Tibial nerve (tissue), 4 donors: ENCODE measurements at regions not wholly inside any gene's neighbourhood (a gene's known extent, or its start where the extent isn't known, plus 50 kb on each side); places are given as distances from the start of the nearest gene placed in this dataset.
"Not testable (repeated sequence)": the region's sequence is repeated elsewhere in the genome, so short reads cannot be mapped to it uniquely, and the experiment has no call there.

Source experiments
- DNase-seq, 2 donors: peaks; one replicate each; pipeline ENCODE4 v3.0.0-alpha.2; 2019; ENCODE audit warnings: low spot score in 2 of 2
- H3K27ac ChIP-seq, 4 donors: fragments of 200-600 bp; sonication (generic) in 3 of 4; one replicate each; pipeline ENCODE4 v1.5.1; 2017 to 2019; ENCODE audit warnings: mild to moderate bottlenecking in 1 of 4
- H3K27me3 ChIP-seq, 2 donors: fragments of 200-600 bp; sonication (generic) in 1 of 2; one replicate each; pipeline versions ENCODE4 v1.5.1 to v1.6.0; 2017 to 2019
- H3K36me3 ChIP-seq, 3 donors: fragments of 200-600 bp; sonication (generic); one replicate each; pipeline ENCODE4 v1.5.1; 2018 to 2019
- H3K4me1 ChIP-seq, 4 donors: fragments of 200-600 bp; sonication (generic) in 3 of 4; one replicate each; pipeline ENCODE4 v1.5.1; 2017 to 2019
- H3K4me3 ChIP-seq, 4 donors: fragments of 200-600 bp; sonication (generic) in 3 of 4; one replicate each; pipeline ENCODE4 v1.5.1; 2017 to 2019; ENCODE audit warnings: mild to moderate bottlenecking in 1 of 4, moderate library complexity in 1 of 4
- H3K9me3 ChIP-seq, 4 donors: fragments of 200-600 bp; sonication (generic) in 3 of 4; one replicate each; pipeline ENCODE4 v1.5.1; 2017 to 2019
- EP300 ChIP-seq, 2 donors: sonication (generic); formaldehyde crosslinking; IDR thresholded peaks; one replicate each; pipeline ENCODE4 v1.6.1; 2017; ENCODE audit warnings: antibody characterized with exemption in 2 of 2, mild to moderate bottlenecking in 1 of 2
- POLR2A ChIP-seq, 2 donors: fragments of 450-650 bp; IDR thresholded peaks; one replicate each; pipeline ENCODE4 v1.6.1; 2017; ENCODE audit warnings: antibody characterized with exemption in 2 of 2, mild to moderate bottlenecking in 2 of 2, moderate library complexity in 2 of 2
- WGBS, 2 donors: methylation state at CpG; one replicate each; pipeline ENCODE4 v1.1.5; 2018; 5-methylcytosine and 5-hydroxymethylcytosine counted together
- TF ChIP-seq, protein P1 (sequence below), 5 experiments: fragments of 200-600 bp in 3 of 5; fragments of 450-650 bp in 2 of 5; sonication (generic) in 3 of 5; IDR thresholded peaks; one replicate each; pipeline ENCODE4 v1.5.1; 2016 to 2019; ENCODE audit warnings: antibody characterized with exemption in 5 of 5, mild to moderate bottlenecking in 3 of 5, moderate library complexity in 2 of 5

DNA sequence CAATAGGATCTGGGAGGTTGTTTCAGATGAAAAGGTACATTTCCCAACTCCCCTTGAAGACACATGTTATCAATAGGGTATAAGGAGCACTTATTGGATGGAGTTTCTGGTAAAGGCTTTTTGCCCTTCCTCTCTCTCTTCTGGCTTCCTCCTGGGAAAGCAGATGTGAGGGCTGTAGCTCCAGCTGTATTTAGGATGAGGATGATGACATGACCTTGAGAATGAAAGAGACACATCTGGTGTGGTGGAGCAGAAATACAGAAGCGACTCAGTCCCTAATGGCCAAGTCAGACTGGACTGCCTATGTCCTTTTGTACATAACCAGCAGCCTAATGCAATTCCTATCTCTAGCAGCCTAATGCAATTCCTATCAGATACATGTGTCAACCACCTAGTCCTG, 100.9 kb upstream of the NXPH2 start:
- WGBS, 2 donors: 61 to 75% methylated on average over 1 of the region's 1 CpG
- Histone ChIP-seq H3K4me3 (no peak overlapping the region), H3K9me3 (no peaks in the 10 kb centered on the region), H3K4me1 (no peaks in the 10 kb centered on the region), H3K36me3 (no peaks in the 10 kb centered on the region), H3K27ac (no peak overlapping the region), H3K27me3 (no peaks in the 10 kb centered on the region)
- no peak for DNase-seq
- TF ChIP-seq, protein P1, sequence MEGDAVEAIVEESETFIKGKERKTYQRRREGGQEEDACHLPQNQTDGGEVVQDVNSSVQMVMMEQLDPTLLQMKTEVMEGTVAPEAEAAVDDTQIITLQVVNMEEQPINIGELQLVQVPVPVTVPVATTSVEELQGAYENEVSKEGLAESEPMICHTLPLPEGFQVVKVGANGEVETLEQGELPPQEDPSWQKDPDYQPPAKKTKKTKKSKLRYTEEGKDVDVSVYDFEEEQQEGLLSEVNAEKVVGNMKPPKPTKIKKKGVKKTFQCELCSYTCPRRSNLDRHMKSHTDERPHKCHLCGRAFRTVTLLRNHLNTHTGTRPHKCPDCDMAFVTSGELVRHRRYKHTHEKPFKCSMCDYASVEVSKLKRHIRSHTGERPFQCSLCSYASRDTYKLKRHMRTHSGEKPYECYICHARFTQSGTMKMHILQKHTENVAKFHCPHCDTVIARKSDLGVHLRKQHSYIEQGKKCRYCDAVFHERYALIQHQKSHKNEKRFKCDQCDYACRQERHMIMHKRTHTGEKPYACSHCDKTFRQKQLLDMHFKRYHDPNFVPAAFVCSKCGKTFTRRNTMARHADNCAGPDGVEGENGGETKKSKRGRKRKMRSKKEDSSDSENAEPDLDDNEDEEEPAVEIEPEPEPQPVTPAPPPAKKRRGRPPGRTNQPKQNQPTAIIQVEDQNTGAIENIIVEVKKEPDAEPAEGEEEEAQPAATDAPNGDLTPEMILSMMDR (IDR thresholded peaks at IDR 0.05): no peak
- TF ChIP-seq POLR2A (IDR thresholded peaks at IDR 0.05): no peak

DNA sequence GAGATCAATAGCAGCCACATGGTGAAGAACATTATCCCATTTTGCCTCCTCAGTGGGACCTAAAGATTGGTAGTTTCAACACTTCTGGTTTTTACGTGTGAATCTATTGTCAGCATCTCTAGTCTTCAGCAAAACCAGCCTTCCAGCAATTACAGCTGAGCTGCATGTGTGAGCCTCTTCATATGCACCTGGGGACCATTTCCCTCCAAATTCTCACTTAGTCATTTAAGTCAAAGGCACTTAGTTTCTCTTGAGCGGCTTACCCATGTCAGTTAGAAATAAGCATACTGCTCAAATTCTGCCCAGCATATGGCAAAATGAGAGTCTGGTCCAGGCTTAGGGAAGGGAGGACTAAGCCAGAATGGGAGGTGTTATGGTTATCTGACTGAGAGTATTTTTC, 99.7 kb upstream of the NXPH2 start:
- 78 to 88% methylated on average over 2 of the region's 2 CpGs for WGBS, 2 donors
- TF ChIP-seq POLR2A (IDR thresholded peaks at IDR 0.05): no peak
- TF ChIP-seq, protein P1 (IDR thresholded peaks at IDR 0.05): no peak
- no peak for TF ChIP-seq EP300 (IDR thresholded peaks at IDR 0.05)

DNA sequence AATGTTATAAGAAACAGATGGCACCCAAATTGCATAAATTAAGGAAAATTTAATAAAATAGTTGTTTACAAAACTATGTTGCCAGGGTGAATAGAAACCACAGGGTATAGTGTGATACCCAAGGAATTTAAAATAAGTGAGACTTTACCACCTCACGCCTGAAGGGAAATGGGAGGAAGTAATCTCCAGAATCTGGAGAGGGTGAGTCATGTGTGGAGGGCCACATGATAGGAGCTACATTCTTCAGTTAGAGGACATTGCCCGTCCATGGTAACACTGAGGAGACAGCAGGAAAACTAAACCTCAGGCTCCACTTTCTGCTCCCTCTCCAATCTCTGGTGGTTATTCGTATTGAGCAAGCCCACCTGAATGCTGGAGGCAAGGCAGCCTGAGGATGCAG, 97.2 kb upstream of the NXPH2 start:
- DNase-seq: no peak
- TF ChIP-seq EP300 (IDR thresholded peaks at IDR 0.05) (no peak), POLR2A (IDR thresholded peaks at IDR 0.05) (no peak)
- TF ChIP-seq, protein P1 (IDR thresholded peaks at IDR 0.05): no peak
- H3K36me3 ChIP-seq: no peaks in the 10 kb centered on the region
- no peaks in the 10 kb centered on the region for H3K9me3 ChIP-seq
- no peak overlapping the region for H3K27ac ChIP-seq
- 81 to 91% methylated on average over 3 of the region's 3 CpGs for WGBS, 2 donors
- no peak overlapping the region for H3K4me3 ChIP-seq
- no peaks in the 10 kb centered on the region for H3K27me3 ChIP-seq
- H3K4me1 ChIP-seq: no peaks in the 10 kb centered on the region

More for the DNA sequence above, 99.7 kb upstream of the NXPH2 start:
- Histone ChIP-seq H3K4me3 (no peak overlapping the region), H3K36me3 (no peaks in the 10 kb centered on the region), H3K27me3 (no peaks in the 10 kb centered on the region), H3K4me1 (no peaks in the 10 kb centered on the region), H3K9me3 (no peaks in the 10 kb centered on the region), H3K27ac (no peak overlapping the region)
- no peak for DNase-seq

DNA sequence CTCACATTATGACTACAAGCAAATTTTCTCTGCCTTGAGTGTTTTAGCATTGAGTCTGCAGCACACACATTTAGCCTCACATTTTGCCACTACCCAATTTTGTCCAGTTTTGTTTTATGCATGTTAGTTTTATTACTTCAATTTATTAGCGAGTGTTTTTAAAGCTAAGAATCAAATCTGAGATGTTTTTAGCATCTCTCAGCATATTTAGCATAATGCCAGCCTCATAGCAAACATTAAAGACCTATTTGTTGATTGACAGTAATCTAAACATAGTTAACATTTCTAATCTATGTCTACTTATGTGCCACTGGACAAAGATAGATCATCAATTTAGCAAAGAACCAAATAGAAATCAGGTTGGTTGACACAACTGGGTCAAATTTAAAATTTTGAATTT, 94.1 kb upstream of the NXPH2 start:
- no peak overlapping the region for H3K27ac ChIP-seq
- no peaks in the 10 kb centered on the region for H3K27me3 ChIP-seq
- no peaks in the 10 kb centered on the region for H3K9me3 ChIP-seq
- no peak for DNase-seq
- 83 to 84% methylated on average over 1 of the region's 1 CpG for WGBS, 2 donors
- no peaks in the 10 kb centered on the region for H3K4me1 ChIP-seq
- TF ChIP-seq, protein P1 (IDR thresholded peaks at IDR 0.05): no peak
- TF ChIP-seq POLR2A (IDR thresholded peaks at IDR 0.05): no peak
- TF ChIP-seq EP300 (IDR thresholded peaks at IDR 0.05): no peak
- H3K4me3 ChIP-seq: no peak overlapping the region
- H3K36me3 ChIP-seq: no peaks in the 10 kb centered on the region

DNA sequence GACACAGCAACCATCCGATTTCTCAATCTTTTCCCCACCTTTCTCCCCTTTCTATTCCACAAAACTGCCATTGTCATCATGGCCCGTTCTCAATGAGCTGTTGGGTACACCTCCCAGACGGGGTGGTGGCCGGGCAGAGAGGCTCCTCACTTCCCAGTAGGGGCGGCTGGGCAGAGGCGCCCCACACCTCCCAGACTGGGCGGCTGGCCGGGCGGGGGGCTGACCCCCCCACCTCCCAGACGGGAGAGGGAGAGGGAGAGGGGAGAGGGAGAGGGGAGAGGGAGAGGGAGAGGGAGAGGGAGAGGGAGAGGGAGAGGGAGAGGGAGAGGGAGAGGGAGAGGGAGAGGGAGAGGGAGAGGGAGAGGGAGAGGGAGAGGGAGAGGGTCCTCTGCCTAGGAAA, 91.9 kb upstream of the NXPH2 start:
- not testable (repeated sequence) for H3K27ac ChIP-seq, H3K4me1 ChIP-seq, H3K9me3 ChIP-seq, DNase-seq, H3K27me3 ChIP-seq, H3K36me3 ChIP-seq, H3K4me3 ChIP-seq
- 86 to 89% methylated on average over 3 to 4 of the region's 10 CpGs for WGBS, 2 donors

DNA sequence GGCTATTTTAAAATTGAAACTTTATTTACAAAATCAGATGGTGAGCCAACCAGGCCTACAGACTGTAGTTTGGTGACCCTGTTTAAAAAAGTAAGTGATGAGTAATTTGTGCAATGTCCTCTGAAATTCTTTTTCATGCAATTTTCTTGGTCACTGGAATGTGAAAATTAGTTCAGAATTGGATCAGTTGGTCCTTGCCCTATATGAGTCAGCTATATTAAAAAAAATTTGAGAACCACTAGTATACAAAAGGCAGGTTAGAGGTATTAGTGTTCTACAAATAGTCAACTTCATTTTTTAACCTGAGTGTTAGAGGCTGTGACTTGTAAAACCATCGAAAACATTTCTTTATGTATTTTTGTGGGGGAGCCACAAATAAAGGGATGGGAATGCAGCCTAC, 91.1 kb upstream of the NXPH2 start:
- no peaks in the 10 kb centered on the region for H3K36me3 ChIP-seq
- no peak overlapping the region for H3K27ac ChIP-seq
- no peaks in the 10 kb centered on the region for H3K4me1 ChIP-seq
- 88 to 90% methylated on average over 1 of the region's 1 CpG for WGBS, 2 donors
- H3K9me3 ChIP-seq: no peaks in the 10 kb centered on the region
- H3K27me3 ChIP-seq: no peaks in the 10 kb centered on the region
- no peak overlapping the region for H3K4me3 ChIP-seq
- TF ChIP-seq POLR2A (IDR thresholded peaks at IDR 0.05) (no peak), EP300 (IDR thresholded peaks at IDR 0.05) (no peak)
- TF ChIP-seq, protein P1 (IDR thresholded peaks at IDR 0.05): no peak
- no peak for DNase-seq
